Neutrophil (primary cell): ENCODE measurements at regions not wholly inside any gene's neighbourhood (a gene's known extent, or its start where the extent isn't known, plus 50 kb on each side); places are given as distances from the start of the nearest gene placed in this dataset.

Source experiments
- H3K27ac ChIP-seq: fragments of 200-600 bp; sonication (generic); 2 replicates; pipeline ENCODE4 v1.5.1; 2016; ENCODE audit warnings: mild to moderate bottlenecking, moderate library complexity
- H3K27me3 ChIP-seq: fragments of 200-600 bp; sonication (generic); 2 replicates; pipeline ENCODE4 v1.6.0; 2016; ENCODE audit warnings: mild to moderate bottlenecking
- H3K36me3 ChIP-seq: fragments of 200-600 bp; sonication (generic); 2 replicates; pipeline ENCODE4 v1.5.1; 2017
- H3K4me1 ChIP-seq, 2 experiments: fragments of 200-600 bp in 1 of 2; sonication (generic) in 1 of 2; 1 replicate in 1 of 2; 2 replicates in 1 of 2; pipeline versions ENCODE4 v1.5.1 to v1.6.1; 2013 to 2016; ENCODE audit warnings: low read depth in 1 of 2, low read length in 1 of 2, mild to moderate bottlenecking in 1 of 2, moderate library complexity in 1 of 2; ENCODE audit not compliant: control insufficient read depth in 1 of 2, insufficient read depth in 1 of 2
- H3K4me3 ChIP-seq, 2 experiments: fragments of 200-600 bp in 1 of 2; sonication (generic) in 1 of 2; 1 replicate in 1 of 2; 2 replicates in 1 of 2; pipeline ENCODE4 v1.5.1; 2013 to 2016; ENCODE audit warnings: low read depth in 1 of 2, low read length in 1 of 2, mild to moderate bottlenecking in 1 of 2, moderate library complexity in 1 of 2
- H3K9me3 ChIP-seq: fragments of 200-600 bp; sonication (generic); 2 replicates; pipeline ENCODE4 v1.5.1; 2016
- TF ChIP-seq, protein P1 (sequence below): fragments of 200-600 bp; sonication (generic); IDR thresholded peaks from 2 replicates; pipeline ENCODE4 v1.5.1; 2016; ENCODE audit warnings: antibody characterized with exemption

- Histone ChIP-seq H3K27me3 (no peaks in the 10 kb centered on the region), H3K9me3 (no peaks in the 10 kb centered on the region), H3K4me3 (no peak overlapping the region), H3K36me3 (no peaks in the 10 kb centered on the region), H3K4me1 (no peaks in the 10 kb centered on the region), H3K27ac (no peak overlapping the region)
- TF ChIP-seq, protein P1, sequence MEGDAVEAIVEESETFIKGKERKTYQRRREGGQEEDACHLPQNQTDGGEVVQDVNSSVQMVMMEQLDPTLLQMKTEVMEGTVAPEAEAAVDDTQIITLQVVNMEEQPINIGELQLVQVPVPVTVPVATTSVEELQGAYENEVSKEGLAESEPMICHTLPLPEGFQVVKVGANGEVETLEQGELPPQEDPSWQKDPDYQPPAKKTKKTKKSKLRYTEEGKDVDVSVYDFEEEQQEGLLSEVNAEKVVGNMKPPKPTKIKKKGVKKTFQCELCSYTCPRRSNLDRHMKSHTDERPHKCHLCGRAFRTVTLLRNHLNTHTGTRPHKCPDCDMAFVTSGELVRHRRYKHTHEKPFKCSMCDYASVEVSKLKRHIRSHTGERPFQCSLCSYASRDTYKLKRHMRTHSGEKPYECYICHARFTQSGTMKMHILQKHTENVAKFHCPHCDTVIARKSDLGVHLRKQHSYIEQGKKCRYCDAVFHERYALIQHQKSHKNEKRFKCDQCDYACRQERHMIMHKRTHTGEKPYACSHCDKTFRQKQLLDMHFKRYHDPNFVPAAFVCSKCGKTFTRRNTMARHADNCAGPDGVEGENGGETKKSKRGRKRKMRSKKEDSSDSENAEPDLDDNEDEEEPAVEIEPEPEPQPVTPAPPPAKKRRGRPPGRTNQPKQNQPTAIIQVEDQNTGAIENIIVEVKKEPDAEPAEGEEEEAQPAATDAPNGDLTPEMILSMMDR = no peak
Observed at GRCh38 chr10:78378192-78378591, 344.5 kb downstream of the RPS24 start.

DNA sequence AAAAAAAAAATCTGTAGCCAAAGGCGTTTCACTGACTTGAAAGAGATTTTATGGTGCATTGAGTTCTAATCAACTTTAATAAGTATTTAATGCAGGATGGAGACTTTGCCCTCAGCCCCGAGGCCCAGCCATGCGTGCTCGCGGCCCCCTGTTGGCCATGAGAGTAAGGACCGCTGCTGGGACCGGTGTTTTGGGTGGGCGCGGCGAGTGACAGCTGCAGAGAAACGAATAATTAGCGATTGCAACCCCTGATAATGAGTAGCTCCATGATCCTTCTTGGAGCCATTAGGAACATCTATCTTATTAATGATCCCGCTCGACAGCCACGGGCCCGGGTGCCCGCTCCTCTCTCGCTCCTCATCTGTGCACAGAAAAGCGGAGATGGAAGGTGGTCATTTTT is 347.4 kb downstream of the RPS24 start:
- no peaks in the 10 kb centered on the region for H3K9me3 ChIP-seq
- no peaks in the 10 kb centered on the region for H3K36me3 ChIP-seq
- no peak overlapping the region for H3K27ac ChIP-seq
- H3K4me3 ChIP-seq = no peak overlapping the region
- TF ChIP-seq, protein P1 = no peak
- no peaks in the 10 kb centered on the region for H3K4me1 ChIP-seq
- no peaks in the 10 kb centered on the region for H3K27me3 ChIP-seq

- Histone ChIP-seq H3K9me3 (no peaks in the 10 kb centered on the region), H3K4me1 (no peaks in the 10 kb centered on the region), H3K27ac (no peak overlapping the region), H3K4me3 (no peak overlapping the region), H3K27me3 (no peaks in the 10 kb centered on the region), H3K36me3 (no peaks in the 10 kb centered on the region)
- TF ChIP-seq, protein P1 = no peak
Observed at GRCh38 chr10:78382047-78382446, 348.4 kb downstream of the RPS24 start.

GRCh38 chr10:78382772-78383171 is 349.1 kb downstream of the RPS24 start:
- Histone ChIP-seq H3K4me3 (no peak overlapping the region), H3K27me3 (no peaks in the 10 kb centered on the region), H3K4me1 (no peaks in the 10 kb centered on the region), H3K9me3 (no peaks in the 10 kb centered on the region), H3K36me3 (no peaks in the 10 kb centered on the region), H3K27ac (no peak overlapping the region)
- TF ChIP-seq, protein P1 = no peak

GRCh38 chr10:78383378-78384048 is 349.9 kb downstream of the RPS24 start:
- Histone ChIP-seq H3K4me3 (no peak overlapping the region), H3K27ac (no peak overlapping the region), H3K36me3 (no peaks in the 10 kb centered on the region), H3K9me3 (no peaks in the 10 kb centered on the region), H3K27me3 (no peaks in the 10 kb centered on the region), H3K4me1 (no peaks in the 10 kb centered on the region)
- TF ChIP-seq, protein P1 = no peak
